HT1080 (cell line): ENCODE measurements at regions not wholly inside any gene's neighbourhood (a gene's known extent, or its start where the extent isn't known, plus 50 kb on each side); places are given as distances from the start of the nearest gene placed in this dataset.

Experiments
- DNase-seq: peaks from one replicate; pipeline ENCODE4 v3.0.0-alpha.2; 2015; ENCODE audit warnings: low read depth

GRCh38 chr12:116455540-116456329 is 103.4 kb upstream of the MAP1LC3B2 start:
- DNase-seq, result peak; percentile 57

- no peak for DNase-seq
Measured at GRCh38 chr12:116456330-116457082, 102.7 kb upstream of the MAP1LC3B2 start.

- no peak for DNase-seq
Measured at GRCh38 chr12:116458492-116458891, 100.7 kb upstream of the MAP1LC3B2 start.

- no peak for DNase-seq
Measured at GRCh38 chr12:116459011-116459875, 99.9 kb upstream of the MAP1LC3B2 start.

- DNase-seq, result no peak
Measured at GRCh38 chr12:116459916-116460663, 99.1 kb upstream of the MAP1LC3B2 start.

DNA sequence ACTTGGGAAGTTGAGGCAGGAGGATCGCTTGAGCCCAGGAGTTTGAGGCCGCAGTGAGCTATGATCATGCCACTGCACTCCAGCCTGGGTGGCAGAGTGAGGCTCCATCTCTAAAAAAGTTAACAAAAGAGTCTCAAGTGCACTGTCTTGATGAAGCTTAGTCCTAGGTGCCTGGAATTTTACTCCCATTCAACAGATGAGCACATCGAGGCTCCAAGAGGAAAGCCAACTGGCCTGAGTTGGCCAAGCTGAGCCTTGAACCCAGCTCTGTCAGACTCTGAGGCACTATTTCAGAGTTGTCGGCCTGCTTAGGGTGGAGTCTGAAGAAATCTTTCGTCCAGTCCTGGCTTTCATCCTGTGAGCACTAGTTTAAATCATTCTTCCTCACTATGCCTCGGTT is 98.1 kb upstream of the MAP1LC3B2 start:
- DNase-seq, result no peak

DNA sequence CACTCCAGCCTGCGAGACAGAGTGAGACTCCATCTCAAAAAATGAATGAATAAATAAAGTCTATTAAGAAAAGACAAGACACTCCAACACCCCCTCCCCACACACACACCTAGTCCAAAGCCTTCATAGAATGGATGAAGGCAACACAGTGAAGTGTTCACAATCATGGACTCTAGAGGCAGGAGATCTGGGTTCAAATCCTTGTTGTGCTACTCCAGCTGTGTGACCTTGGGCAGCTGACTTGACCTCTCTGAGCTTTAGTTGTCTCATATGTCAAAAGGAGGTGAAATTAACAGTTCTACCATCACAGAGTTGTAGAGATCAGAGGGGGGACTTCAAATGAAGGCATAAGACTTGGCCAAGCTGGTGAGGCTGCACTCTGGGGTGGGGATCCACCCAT is 95.8 kb upstream of the MAP1LC3B2 start:
- DNase-seq, result no peak

- DNase-seq, result no peak
Measured at GRCh38 chr12:116465407-116465806, 93.8 kb upstream of the MAP1LC3B2 start.

- DNase-seq, result no peak
Measured at GRCh38 chr12:116465856-116466255, 93.3 kb upstream of the MAP1LC3B2 start.

GRCh38 chr12:116466536-116466935 is 92.6 kb upstream of the MAP1LC3B2 start:
- peak; percentile 46 for DNase-seq

DNA sequence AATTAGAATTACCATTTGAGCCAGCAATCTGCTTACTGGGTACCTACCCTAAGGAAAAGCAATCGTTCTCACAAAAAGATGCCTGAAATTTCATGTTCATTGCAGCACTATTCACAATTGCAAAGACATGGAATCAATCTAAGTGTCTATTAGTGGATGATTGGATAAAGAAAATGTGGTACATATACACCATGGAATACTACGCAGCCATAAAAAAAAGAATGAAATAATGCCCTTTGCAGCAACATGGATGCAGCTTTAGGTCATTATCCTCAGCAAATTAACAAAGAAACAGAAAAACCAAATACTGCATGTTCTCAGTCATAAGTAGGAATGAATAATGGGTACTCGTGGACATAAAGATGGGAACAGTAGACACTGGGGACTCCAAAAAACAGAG is 89.8 kb upstream of the MAP1LC3B2 start:
- DNase-seq, result no peak

DNA sequence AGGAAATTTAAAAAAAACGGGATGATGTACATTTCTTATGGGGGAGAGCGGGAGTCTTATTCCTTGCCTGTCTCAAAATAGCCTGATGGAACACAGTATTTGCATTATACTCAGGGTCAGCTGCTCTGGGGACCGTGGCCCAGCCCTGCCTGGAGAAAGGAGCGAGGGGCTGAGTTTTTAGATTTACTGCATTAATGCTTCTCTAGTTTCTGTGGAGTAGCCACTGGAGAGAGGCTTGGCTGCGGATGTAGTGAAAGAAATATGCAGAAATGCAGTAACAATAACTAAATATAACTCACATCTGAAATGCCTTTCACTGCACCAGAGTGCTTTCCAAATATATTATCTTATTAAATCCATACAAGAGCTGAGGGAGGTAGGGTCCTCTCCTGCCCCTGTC is 87.6 kb upstream of the MAP1LC3B2 start:
- no peak for DNase-seq

- DNase-seq, result no peak
Measured at GRCh38 chr12:116472193-116472592, 87.0 kb upstream of the MAP1LC3B2 start.

- no peak for DNase-seq
Measured at GRCh38 chr12:116473416-116473815, 85.8 kb upstream of the MAP1LC3B2 start.

DNA sequence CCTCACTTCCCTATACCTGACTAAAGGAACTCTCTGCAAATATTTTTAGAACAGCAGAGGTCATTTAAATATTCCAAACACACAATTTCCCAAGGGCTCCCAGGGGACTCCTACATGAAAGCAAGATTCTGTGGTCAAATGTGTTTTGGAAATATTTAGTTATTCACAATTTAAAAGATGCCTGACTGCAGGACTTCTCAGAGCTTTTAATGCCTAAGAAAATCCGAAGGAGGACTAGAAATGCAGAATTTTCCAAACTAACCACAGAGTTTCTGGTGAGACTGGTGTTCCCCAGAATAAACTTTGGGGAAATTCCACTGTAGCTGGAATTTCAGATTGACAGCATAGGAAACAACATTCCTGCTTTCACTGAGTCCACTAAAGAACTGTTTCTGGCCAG is 84.8 kb upstream of the MAP1LC3B2 start:
- no peak for DNase-seq

- no peak for DNase-seq
Measured at GRCh38 chr12:116474899-116475298, 84.3 kb upstream of the MAP1LC3B2 start.

DNA sequence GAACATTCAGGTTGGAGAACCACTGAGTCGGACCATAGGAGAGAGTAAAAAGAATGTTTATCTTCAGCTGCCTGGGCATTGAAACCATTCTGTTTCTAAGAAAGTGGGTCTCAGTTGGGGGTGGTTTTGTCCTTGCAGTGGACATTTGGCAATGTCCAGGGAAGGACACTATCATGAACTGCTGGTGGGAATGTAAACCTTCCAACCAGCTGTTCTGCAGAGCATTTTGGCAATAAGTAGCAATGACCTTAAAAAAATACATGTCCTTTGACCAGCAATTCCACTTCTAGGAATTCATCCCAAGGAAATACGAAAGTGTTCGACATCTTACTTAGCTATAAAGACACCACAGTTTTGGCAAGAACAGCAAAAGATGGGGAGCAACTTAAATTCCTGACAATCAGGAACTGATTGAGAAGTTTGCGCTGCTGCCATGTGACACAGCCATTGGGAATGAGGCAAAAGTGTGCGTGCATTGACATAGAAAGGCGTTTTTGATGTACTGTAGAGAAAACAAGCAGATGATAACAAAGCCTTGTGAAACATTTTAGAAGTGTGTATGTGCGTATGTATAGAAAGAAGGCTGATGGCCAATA is 82.9 kb upstream of the MAP1LC3B2 start:
- no peak for DNase-seq

DNA sequence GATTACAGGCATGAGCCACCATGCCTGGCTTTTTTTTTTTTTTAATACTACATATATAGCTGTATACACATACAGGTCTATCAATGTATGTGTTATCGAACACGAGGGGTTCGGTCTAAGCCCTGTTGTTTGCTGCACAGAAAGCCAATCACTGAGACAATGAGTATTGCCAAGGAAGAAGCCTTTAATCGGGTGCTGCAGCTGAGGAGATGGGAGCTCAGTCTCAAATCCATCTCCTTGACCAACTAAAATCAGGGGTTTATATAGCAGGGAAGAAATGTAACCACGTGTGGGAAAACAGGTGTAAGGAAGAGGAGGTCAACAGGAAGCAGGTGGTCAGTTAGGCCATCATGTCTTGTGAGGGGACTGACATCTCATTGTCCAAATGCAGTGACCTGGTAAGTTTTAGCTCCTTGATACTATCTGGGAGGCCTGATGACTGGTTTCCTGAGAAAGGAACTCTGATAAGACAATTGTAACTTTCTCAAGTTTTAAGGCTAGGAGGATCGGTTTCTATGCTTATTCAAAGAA is 80.9 kb upstream of the MAP1LC3B2 start:
- no peak for DNase-seq

- peak; percentile 34 for DNase-seq
Measured at GRCh38 chr12:116480210-116480810, 78.9 kb upstream of the MAP1LC3B2 start.

- DNase-seq, result no peak
Measured at GRCh38 chr12:116481726-116482125, 77.5 kb upstream of the MAP1LC3B2 start.
